Fibroblast of mammary gland (primary cell): ENCODE measurements at regions not wholly inside any gene's neighbourhood (a gene's known extent, or its start where the extent isn't known, plus 50 kb on each side); places are given as distances from the start of the nearest gene placed in this dataset.

ENCODE experiments used
- DNase-seq: peaks from one replicate; pipeline ENCODE4 v3.0.0-alpha.2; 2010; ENCODE audit warnings: low read depth
- H3K4me3 ChIP-seq: 2 replicates; pipeline ENCODE4 v1.5.1; 2011; ENCODE audit warnings: low read depth, mild to moderate bottlenecking, low read length, moderate library complexity; ENCODE audit not compliant: control insufficient read depth
- TF ChIP-seq, protein P1 (sequence below): conservative IDR thresholded peaks from 2 replicates; pipeline ENCODE4 v1.5.1; 2011; ENCODE audit warnings: low read depth, low read length, inconsistent platforms; ENCODE audit not compliant: control insufficient read depth, insufficient read depth

- H3K4me3 ChIP-seq, result no peak overlapping the region
- DNase-seq, result no peak
- TF ChIP-seq, protein P1, sequence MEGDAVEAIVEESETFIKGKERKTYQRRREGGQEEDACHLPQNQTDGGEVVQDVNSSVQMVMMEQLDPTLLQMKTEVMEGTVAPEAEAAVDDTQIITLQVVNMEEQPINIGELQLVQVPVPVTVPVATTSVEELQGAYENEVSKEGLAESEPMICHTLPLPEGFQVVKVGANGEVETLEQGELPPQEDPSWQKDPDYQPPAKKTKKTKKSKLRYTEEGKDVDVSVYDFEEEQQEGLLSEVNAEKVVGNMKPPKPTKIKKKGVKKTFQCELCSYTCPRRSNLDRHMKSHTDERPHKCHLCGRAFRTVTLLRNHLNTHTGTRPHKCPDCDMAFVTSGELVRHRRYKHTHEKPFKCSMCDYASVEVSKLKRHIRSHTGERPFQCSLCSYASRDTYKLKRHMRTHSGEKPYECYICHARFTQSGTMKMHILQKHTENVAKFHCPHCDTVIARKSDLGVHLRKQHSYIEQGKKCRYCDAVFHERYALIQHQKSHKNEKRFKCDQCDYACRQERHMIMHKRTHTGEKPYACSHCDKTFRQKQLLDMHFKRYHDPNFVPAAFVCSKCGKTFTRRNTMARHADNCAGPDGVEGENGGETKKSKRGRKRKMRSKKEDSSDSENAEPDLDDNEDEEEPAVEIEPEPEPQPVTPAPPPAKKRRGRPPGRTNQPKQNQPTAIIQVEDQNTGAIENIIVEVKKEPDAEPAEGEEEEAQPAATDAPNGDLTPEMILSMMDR, result no peak
Measured at GRCh38 chrX:26952213-26952612, 510.9 kb downstream of the PPP4R3C start.

DNA sequence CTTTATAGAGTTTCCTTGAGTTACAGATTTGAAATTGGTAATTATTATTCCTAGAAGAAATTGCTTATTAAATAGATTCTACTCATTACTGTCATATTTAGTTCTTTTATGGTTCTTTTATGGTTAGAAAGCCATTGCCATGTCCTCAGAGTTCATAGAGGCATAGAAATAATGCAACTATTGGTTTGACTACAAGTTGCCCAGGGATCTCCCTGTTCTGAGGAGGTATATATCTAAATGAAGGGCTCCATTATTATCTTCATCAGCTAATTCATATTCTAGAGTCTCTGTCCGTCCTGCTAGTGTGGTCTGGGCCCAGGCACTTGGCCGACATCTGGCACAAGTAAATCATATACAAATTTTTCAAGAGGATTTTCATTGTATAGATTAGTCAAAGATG lies 535.7 kb downstream of the PPP4R3C start:
- no peak for DNase-seq
- H3K4me3 ChIP-seq, result no peak overlapping the region
- TF ChIP-seq, protein P1, result no peak

DNA sequence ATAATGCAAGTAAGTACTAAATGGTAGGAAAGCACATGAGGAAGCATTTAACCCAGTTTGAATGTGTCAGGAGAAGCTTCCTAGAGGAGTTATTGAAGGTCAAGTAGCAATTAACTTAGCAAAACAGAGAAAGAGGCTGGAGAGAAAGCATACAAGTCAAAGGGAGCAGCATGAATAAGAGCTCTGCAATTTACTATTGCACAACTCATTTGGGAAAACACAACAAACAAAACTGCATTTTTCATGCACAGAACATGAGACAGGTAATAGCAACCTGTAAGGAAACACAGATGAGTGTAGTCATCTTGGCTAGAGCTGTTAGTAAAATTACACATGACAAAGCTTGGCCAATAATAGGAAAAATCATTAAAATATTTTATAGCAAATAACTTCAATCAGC lies 538.1 kb downstream of the PPP4R3C start:
- TF ChIP-seq, protein P1, result no peak
- no peak for DNase-seq
- no peak overlapping the region for H3K4me3 ChIP-seq

- DNase-seq, result peak; percentile 7
- TF ChIP-seq, protein P1, result no peak
- no peak overlapping the region for H3K4me3 ChIP-seq
Measured at GRCh38 chrX:26922278-26922677, 540.9 kb downstream of the PPP4R3C start.

DNA sequence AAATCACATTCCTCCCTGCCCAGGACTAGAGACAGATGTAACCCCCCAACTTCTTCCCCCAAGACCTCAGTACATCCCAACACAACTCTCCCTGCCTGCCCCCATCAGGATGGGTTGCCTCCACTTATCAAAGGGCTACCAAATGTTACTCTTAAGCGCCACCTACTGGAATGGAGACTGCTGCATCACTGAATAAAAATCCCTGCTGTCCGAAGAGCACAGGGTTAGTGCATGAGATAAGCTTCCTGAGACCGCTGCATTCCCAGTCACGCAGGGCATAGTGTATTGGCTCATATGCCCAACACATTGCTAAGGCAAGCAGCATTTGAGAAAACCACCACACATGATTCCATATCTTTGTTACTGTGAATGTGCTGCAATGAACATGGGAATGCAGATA lies 544.5 kb downstream of the PPP4R3C start:
- TF ChIP-seq, protein P1, result peak; percentile 20
- peak; percentile 2 for DNase-seq
- H3K4me3 ChIP-seq, result no peak overlapping the region

DNA sequence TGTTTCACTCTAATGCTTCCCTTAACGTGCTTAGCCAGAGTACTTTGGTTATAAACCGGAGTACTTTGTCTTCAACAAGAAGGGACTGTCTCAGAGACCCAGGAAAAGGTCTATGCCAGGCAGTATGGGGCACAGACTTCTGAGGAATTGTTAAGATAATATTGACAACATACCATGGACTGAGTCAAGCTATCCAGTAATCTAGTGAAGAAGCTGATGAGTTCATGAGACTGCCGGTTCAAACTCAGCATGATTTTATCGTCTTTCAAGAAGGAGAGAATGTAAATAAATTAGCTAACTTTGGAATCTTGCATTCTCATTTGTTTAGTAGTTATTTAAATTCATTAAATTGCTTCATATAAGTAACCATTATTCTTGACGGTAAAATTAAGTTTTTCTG lies 546.1 kb downstream of the PPP4R3C start:
- TF ChIP-seq, protein P1, result no peak
- no peak overlapping the region for H3K4me3 ChIP-seq
- DNase-seq, result no peak

DNA sequence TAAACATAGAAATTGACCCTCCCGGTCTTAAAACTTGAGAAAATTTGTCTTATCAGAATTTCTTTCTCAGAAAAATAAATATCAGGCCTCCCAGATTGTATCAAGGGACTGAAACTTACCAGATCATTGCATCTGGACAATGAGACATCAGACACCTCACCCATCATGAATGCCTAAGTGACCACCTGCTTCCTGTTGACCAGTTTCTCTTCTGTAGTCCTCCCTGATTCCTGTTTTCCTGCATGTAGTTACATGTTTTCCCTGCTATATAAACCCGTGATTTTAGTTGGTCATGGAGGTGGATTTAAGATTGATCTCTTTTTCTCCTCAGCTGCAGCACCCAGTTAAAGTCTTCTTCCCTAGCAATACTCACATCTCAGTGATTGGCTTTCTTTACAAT lies 548.1 kb downstream of the PPP4R3C start:
- TF ChIP-seq, protein P1, result no peak

More for the DNA sequence above, 548.1 kb downstream of the PPP4R3C start:
- DNase-seq, result peak; percentile 10
- H3K4me3 ChIP-seq, result no peak overlapping the region
